D721Med (cell line): ENCODE measurements at regions not wholly inside any gene's neighbourhood (a gene's known extent, or its start where the extent isn't known, plus 50 kb on each side); places are given as distances from the start of the nearest gene placed in this dataset.

ENCODE experiments used
- DNase-seq: peaks from one replicate; pipeline ENCODE4 v3.0.0; 2011; ENCODE audit warnings: low spot score; ENCODE audit not compliant: insufficient read length
- FAIRE-seq: peaks from 2 replicates; lab custom pipeline; 2011; peaks lifted over from hg19 to GRCh38; lab: Jason Lieb, UNC
- CTCF ChIP-seq: IDR thresholded peaks from 2 replicates; pipeline ENCODE4 v1.5.1; 2012; ENCODE audit warnings: mild to moderate bottlenecking, control low read depth; ENCODE audit not compliant: insufficient read depth; ENCODE audit errors: missing control alignments

- DNase-seq (no peak), FAIRE-seq (no peak)
- no peak for TF ChIP-seq CTCF
These were observed 462.3 kb upstream of the SALL3 start for GRCh38 chr18:78517328-78517727.

DNA sequence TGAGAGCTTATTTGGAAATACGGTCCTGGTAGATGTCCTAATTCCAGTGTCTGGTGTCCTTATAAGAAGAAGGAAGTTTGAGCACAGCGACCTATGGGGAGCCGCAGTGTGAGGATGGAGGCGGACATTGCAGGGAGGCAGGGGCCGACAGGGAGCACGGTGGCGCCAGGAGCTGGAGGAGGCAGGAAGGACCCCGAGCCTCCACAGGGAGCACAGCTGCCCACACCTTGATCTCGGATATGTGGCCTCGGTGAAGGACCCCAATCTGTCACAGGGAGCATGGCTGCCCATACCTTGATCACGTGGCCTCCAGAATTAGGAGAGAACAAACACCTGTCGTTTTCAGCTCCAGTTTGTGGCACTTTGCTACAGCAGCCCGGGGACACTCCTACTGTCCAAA is 461.6 kb upstream of the SALL3 start:
- FAIRE-seq (no peak), DNase-seq (no peak)
- no peak for TF ChIP-seq CTCF

- no peak for TF ChIP-seq CTCF
- FAIRE-seq = no peak
These were observed 460.8 kb upstream of the SALL3 start for GRCh38 chr18:78518805-78519204.

DNA sequence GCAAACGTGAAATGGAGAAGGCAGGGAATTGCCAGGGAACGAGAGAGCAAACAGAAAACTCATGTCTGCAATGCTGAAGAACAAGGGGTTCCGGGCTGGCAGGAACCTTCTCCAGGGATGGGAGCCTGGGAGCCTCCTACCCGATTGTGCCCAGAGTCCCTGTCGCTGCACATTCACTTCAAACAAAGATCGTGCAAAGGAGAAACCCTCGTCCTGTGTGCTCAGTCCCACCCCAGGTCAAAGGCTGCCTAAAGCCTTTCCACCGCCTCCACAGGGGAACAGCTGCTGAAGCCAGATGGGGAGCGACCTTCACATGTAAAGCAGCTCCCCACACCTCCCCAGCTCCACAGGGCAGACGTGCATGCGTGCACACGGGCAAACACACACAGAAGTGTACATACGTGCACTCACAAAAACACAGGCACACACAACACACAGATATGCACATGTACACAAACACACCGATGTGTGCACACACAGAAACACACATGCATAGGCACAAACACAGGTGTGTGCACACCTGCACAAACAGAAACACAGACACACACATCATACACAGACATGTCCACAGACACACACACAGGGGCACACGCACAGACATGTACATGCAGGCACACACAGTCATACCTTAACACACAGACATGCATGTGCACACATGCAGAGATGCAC is 460.1 kb upstream of the SALL3 start:
- DNase-seq (no peak), FAIRE-seq (no peak)
- no peak for TF ChIP-seq CTCF

More at GRCh38 chr18:78518805-78519204, 460.8 kb upstream of the SALL3 start:
- DNase-seq = no peak

- FAIRE-seq (no peak), DNase-seq (no peak)
- no peak for TF ChIP-seq CTCF
These were observed 458.5 kb upstream of the SALL3 start for GRCh38 chr18:78521136-78521535.

DNA sequence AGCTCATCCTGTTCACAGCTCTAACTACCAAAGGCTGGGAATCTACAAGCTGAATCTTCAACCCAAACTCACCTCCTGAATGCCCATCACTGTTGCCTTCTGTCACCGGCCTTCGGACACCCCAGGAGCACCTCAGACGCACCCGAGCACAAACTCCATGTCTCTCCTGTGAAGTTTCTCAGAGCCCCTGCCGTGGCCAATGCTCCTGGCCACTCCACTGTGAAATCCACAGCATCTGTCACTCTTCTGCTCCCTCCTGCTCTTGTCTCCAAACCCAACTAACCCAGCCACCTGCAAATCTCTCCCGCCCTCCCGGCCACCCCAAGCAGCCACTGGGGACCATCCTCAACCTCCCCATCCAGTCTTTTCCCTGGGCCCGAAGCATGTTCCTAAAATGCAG is 457.9 kb upstream of the SALL3 start:
- no peak for FAIRE-seq
- no peak for DNase-seq
- TF ChIP-seq CTCF = no peak

- no peak for TF ChIP-seq CTCF
- FAIRE-seq (no peak), DNase-seq (no peak)
These were observed 457.1 kb upstream of the SALL3 start for GRCh38 chr18:78522507-78522906.
